Vagina (tissue), 2 donors: ENCODE measurements at regions not wholly inside any gene's neighbourhood (a gene's known extent, or its start where the extent isn't known, plus 50 kb on each side); places are given as distances from the start of the nearest gene placed in this dataset.

Experiments used
- POLR2AphosphoS5 ChIP-seq, 2 donors: sonication (generic); formaldehyde crosslinking; IDR thresholded peaks; one replicate each; pipeline ENCODE4 v1.9.0; 2017; ENCODE audit warnings: antibody characterized with exemption in 2 of 2, mild to moderate bottlenecking in 2 of 2, low read depth in 1 of 2; ENCODE audit not compliant: insufficient read depth in 1 of 2
- TF ChIP-seq, protein P1 (sequence below), 3 experiments: fragments of 450-650 bp in 2 of 3; fragments of 200-600 bp in 1 of 3; sonication (generic) in 1 of 3; IDR thresholded peaks; one replicate each; pipeline ENCODE4 v1.5.1; 2017 to 2019; ENCODE audit warnings: antibody characterized with exemption in 3 of 3, mild to moderate bottlenecking in 2 of 3, moderate library complexity in 2 of 3

DNA sequence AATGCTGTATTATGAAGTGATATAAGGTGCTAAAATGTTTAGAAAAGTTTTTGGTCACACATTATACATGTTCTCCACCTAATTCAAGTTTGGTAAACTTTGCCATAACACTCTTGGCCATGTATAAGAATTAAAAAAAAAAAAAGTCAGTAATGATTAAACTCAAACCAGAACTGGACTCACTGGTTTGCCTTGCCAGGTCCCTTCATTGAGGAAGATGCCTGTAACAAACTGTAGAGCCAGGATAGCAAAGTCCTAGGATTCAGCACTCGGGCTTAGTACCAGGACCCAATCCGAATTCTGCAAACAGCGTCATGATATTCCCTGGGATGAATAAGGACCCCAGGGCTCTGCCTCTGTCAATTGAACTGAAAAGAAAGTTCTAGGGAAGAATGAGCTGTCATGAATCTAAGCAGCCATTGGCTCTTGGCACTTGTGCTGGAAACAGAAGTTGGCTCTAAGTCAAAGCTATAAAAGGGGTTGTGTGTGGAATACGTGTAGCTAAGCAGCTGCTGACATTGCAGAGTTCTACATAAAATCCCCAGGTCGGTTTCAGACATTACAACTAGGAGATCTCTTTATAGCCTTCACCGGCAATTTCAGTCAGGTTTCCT is 216.9 kb downstream of the C7orf25 start:
- TF ChIP-seq, protein P1, sequence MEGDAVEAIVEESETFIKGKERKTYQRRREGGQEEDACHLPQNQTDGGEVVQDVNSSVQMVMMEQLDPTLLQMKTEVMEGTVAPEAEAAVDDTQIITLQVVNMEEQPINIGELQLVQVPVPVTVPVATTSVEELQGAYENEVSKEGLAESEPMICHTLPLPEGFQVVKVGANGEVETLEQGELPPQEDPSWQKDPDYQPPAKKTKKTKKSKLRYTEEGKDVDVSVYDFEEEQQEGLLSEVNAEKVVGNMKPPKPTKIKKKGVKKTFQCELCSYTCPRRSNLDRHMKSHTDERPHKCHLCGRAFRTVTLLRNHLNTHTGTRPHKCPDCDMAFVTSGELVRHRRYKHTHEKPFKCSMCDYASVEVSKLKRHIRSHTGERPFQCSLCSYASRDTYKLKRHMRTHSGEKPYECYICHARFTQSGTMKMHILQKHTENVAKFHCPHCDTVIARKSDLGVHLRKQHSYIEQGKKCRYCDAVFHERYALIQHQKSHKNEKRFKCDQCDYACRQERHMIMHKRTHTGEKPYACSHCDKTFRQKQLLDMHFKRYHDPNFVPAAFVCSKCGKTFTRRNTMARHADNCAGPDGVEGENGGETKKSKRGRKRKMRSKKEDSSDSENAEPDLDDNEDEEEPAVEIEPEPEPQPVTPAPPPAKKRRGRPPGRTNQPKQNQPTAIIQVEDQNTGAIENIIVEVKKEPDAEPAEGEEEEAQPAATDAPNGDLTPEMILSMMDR (IDR thresholded peaks at IDR 0.05) = no peak
- TF ChIP-seq POLR2AphosphoS5 (IDR thresholded peaks at IDR 0.05; ENCODE audit: insufficient read depth in 1 of 2, low read depth in 1 of 2) = peak in 1 of 2 donors; percentile 55
